VCaP (cell line): ENCODE measurements at regions not wholly inside any gene's neighbourhood (a gene's known extent, or its start where the extent isn't known, plus 50 kb on each side); places are given as distances from the start of the nearest gene placed in this dataset.

Source experiments
- H3K27ac ChIP-seq: fragments of 450-650 bp; 2 replicates; pipeline ENCODE4 v1.5.1; 2017
- TF ChIP-seq, protein P1 (sequence below): fragments of 450-650 bp; conservative IDR thresholded peaks from 2 replicates; pipeline ENCODE4 v1.5.1; 2017; ENCODE audit warnings: mild to moderate bottlenecking, moderate library complexity

DNA sequence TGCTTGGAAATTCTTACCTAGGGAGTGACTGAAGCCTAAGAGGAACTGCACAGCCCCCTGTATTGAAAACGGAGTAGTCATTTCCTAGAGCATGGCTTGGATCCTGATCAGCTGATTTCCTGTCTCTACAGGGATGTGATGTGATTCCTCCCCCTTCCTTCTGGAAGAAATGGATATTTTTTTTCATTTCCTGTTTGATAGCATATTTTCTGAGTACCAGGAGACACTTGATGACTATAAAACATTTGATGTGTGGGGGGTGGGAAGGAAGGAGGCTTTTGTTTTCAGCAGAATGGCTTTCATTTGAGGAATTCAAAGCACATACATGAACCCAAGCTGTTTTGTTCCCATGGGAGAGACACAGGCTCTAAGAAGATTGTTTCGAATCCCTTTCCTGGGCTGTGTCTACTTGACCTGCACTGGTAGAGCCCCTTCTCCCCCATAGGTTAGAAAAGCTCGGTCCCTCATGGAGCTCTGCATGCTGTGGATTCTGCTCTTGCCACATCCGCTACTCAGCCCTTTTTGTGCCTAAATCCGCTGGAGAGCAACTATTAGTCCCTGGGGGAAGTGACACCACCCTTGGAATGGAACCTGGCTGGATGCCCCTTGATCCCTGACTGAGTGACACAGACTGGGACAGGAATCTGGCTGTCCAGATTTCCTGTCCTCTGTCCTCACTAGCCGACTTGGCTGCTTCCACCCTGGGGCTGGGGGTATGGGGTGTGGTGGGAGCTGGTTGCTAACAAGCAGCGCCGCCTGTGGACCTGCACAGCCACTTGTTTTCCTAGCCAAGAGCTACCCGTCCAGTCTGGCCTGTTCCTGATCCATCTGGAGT, 71.8 kb upstream of the MACF1 start:
- TF ChIP-seq, protein P1, sequence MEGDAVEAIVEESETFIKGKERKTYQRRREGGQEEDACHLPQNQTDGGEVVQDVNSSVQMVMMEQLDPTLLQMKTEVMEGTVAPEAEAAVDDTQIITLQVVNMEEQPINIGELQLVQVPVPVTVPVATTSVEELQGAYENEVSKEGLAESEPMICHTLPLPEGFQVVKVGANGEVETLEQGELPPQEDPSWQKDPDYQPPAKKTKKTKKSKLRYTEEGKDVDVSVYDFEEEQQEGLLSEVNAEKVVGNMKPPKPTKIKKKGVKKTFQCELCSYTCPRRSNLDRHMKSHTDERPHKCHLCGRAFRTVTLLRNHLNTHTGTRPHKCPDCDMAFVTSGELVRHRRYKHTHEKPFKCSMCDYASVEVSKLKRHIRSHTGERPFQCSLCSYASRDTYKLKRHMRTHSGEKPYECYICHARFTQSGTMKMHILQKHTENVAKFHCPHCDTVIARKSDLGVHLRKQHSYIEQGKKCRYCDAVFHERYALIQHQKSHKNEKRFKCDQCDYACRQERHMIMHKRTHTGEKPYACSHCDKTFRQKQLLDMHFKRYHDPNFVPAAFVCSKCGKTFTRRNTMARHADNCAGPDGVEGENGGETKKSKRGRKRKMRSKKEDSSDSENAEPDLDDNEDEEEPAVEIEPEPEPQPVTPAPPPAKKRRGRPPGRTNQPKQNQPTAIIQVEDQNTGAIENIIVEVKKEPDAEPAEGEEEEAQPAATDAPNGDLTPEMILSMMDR = peak; percentile 72

DNA sequence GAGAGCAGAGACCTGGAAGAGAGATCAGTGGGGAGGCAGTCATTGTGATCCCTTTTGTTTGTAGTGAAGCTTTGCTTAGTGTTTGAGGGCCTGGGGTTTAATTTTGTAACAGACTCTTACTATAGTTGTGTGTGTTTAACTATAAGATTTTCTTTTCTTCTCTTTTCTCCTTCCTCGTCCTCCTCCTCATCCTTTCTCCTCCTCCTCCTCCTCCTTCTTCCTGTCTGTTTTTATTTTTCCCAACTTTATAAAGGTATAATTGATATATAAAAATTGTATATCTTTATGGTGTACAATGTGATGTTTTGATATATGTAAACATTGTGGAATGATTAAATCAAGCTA, 71.2 kb upstream of the MACF1 start:
- H3K27ac ChIP-seq = peak overlapping the region; percentile 91

More for the DNA sequence above, 71.8 kb upstream of the MACF1 start:
- H3K27ac ChIP-seq = peak overlapping the region; percentile 91

DNA sequence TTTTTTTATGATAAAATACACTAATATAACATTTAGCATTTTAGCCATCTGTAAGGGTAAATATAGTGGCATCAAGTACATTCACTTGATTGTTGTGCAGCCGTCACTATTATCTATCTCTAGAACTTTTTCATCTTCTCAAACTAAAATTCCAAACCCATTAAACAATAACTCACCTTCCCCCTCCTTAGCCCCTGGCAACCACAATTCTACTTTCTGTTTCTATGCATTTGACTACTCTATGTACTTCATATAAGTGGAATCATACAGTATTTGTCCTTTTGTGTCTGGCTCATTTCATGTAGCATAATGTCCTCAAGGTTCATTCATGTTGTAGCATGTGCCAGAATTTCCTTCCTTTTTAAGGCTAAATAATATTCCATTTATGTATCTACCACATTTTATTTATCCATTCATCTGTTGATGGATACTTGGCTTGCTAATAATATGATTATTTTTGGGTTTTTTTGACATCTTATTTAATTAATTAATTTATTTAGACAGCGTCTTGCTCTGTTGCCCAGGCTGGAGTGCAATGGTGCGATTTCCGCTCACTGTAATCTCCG, 69.6 kb upstream of the MACF1 start:
- TF ChIP-seq, protein P1 = no peak
- H3K27ac ChIP-seq = peak overlapping the region; percentile 91

More for the DNA sequence above, 71.2 kb upstream of the MACF1 start:
- TF ChIP-seq, protein P1 = peak; percentile 7

DNA sequence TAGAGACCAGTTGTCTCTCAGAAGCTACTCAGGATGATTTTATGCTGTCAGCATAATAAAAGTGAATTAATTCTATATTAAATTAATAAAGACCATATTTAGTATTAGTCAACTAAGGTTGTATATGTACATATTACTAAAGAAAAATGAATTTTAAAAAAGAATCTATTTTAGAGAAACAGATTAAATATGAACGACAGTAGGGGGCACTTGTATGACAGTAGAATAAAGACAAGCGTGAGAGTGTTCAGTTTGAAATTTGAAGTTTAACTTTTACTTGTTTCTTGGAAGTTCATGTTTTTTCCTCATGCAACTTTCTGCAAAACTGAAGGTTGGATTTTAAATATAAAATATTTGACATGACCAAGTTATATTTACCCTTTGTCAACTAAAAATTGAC, 67.9 kb upstream of the MACF1 start:
- TF ChIP-seq, protein P1 = no peak
- H3K27ac ChIP-seq = peak overlapping the region; percentile 91; the same call in 1 of the 2 replicates

DNA sequence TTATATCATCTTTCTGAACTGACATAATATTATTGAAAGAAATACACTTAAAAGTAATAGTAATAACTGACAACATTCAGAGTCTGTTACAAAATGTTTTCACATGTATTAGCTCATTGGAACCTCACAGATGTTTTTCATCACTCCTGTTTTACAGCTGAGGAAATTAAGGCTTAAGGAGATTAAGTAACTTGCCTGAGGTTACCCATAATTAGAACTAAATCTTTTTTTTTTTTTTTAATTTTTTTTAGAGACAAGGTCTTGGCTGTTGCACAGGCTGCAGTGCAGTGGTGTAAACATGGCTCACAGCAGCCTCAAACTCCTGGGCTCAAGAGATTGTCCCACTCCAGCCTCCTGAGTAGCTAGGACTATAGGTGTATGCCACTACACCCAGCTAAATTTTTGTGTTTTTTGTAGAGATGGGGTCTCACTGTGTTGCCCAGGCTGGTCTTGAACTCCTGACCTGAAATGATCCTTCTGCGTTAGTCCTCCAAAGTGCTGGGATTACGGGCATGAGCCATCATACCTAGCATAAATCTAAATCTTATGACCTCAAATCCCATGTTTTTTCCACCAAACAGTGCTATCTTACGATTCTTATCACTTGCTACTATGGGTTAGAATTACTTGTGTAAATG, 64.7 kb upstream of the MACF1 start:
- TF ChIP-seq, protein P1 = no peak
- no peak overlapping the region for H3K27ac ChIP-seq

DNA sequence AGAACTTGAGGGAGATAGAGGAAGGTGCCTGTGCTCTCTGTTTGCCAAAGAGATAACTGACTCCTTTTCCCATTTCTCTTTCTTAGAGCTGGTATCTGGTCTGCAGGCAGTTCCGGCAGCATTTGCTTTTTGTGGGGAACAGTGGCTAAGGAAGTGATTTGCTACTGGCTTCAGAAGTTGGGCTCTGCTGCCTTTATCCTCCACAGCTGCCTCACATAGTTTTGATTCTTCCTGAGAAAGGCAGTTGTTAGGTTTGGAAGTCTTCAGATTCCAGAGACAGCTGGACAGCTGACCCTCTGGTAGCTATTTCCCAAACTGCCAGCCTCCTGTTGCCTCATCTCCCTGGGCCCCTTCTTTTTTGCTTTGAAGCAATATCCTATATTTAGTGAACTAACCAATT, 62.6 kb upstream of the MACF1 start:
- TF ChIP-seq, protein P1 = no peak
- peak overlapping the region; percentile 28; the same call in 1 of the 2 replicates for H3K27ac ChIP-seq

DNA sequence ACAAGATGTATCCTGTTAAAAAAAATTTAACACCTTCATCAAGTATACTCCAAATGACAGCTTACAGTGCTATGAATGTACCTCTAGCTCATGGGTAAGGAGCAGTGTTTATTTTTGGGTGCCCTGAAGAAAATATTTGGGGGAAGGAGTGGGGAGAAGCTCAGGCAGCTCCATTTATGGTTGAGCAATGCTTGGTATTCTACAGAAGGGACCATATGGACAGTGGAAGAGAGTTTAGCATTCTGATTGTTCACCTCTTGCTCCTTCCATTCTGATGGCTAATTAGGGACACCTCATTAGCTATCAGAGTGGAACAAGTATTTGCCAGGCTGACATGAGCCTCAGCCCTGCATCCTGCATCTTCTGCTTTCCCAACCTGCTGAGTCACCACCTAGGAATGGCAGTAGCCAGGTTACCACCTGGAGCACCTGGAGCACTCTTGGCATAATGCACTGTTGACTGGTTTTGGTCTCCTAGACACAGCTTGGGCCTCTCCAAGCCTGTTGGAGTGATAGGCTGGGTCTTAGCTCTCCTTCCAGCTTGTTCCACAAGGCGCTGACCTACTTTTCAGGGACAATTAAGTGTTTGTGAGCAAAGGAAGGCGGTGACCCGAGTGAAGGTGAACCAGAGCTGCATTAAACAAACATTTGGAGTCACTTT, 62.0 kb upstream of the MACF1 start:
- TF ChIP-seq, protein P1 = no peak
- H3K27ac ChIP-seq = peak overlapping the region; percentile 28
